ENCODE measurements at regions not wholly inside any gene's neighbourhood (a gene's known extent, or its start where the extent isn't known, plus 50 kb on each side); places are given as distances from the start of the nearest gene placed in this dataset.

DNA sequence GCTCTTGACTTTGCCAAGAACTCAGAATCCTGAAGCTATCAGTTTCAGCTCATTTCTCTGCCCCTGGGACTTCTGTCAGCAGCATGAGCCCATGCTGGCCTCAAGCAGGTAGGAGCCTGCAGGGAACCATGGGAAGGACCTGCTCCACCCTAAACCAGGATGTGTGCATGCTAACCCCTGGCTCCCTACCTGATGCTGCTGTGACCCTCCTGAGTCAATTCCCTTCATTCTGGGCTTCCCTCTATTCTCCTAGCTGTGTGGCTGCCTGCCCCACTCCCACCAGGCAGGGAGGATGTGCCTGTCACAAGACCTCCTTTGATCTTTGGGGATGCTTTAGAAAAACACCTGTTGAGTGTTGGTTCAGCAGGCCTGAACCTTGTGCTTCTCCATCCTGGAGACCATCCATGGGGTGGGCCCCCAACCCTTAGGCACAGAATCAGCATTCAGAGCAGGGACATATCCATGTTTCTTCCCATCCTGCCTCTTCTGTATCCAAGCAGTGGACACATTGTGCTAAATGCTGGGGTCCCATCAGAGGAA lies 117.1 kb upstream of the CCL21 start:
- H3K9me3 Mint-ChIP-seq, result no peaks in the 10 kb centered on the region
- no peak overlapping the region for H3K27ac Mint-ChIP-seq
- H3K36me3 Mint-ChIP-seq (ENCODE audit: low read depth), result no peaks in the 10 kb centered on the region
- H3K4me1 Mint-ChIP-seq (ENCODE audit: low read depth), result no peaks in the 10 kb centered on the region
- H3K27me3 Mint-ChIP-seq (ENCODE audit: low read depth), result no peaks in the 10 kb centered on the region
- no peak overlapping the region for H3K4me3 Mint-ChIP-seq

DNA sequence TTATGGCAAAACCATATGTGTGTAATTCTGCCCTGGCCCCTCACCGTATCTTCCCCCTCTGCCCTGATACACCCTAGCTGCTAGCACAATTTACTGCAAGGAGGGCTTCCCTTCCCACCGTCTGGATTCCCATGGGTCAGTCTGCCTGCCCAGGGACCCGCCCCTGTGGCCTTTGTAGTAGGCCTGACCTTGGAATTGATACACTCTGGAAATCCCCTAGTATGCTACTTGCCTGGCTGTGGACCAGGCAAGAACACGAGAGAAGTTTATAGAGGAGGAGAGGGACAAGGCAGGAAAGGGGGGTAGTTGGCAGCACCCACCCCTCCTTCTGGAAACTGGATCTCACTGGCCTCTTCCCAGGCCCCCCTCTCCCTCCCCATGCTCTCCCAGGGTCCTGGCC lies 115.8 kb upstream of the CCL21 start:
- no peaks in the 10 kb centered on the region for H3K4me1 Mint-ChIP-seq (ENCODE audit: low read depth)
- H3K27me3 Mint-ChIP-seq (ENCODE audit: low read depth), result peaks cover 4% of the 10 kb centered on the region
- no peak overlapping the region for H3K4me3 Mint-ChIP-seq
- no peaks in the 10 kb centered on the region for H3K36me3 Mint-ChIP-seq (ENCODE audit: low read depth)
- H3K27ac Mint-ChIP-seq, result no peak overlapping the region
- H3K9me3 Mint-ChIP-seq, result peaks cover under 1% of the 10 kb centered on the region

DNA sequence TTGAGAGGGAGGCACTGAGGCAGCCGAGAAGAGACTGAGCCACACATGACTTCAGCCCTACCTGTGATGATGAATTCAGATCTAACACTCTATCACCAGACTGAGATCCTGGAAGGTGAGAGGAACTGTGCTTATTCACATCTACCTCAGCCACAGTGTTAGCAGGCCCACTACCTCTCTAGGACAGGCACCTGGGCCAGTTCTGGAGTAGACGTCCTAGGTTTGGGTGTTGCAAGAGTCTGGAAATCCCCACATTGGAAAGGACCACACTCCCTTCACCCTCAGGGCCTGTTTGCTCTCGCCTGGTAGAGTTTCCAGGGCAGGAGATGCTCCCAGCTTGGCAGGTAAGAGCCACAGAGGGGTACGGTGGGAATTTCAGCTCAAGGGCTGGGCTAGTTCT lies 113.8 kb upstream of the CCL21 start:
- Mint-ChIP-seq H3K27ac (no peak overlapping the region), H3K4me1 (ENCODE audit: low read depth) (no peaks in the 10 kb centered on the region), H3K4me3 (no peak overlapping the region), H3K9me3 (peaks cover 6% of the 10 kb centered on the region), H3K36me3 (ENCODE audit: low read depth) (no peaks in the 10 kb centered on the region), H3K27me3 (ENCODE audit: low read depth) (peaks cover 12% of the 10 kb centered on the region)

DNA sequence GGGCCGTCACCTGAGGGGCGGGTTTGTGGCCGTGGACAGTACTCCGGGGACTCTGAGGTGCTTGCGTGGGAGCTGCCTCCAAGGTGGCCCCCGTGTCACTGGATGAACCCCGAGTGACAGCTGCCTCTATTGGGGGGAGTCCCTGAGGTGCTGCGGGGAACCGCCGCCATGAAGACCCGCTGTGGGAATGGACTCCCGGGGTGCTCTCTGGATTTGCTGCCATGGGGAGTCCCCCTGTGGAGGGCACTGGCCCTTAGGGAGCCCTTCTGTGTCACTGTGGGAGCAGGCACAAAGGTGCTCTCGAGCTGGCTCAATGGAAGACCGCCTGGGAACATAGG lies 100.2 kb upstream of the CCL21 start:
- Mint-ChIP-seq H3K27ac (no peak overlapping the region), H3K27me3 (ENCODE audit: low read depth) (peaks cover 51% of the 10 kb centered on the region), H3K4me3 (no peak overlapping the region), H3K9me3 (peaks cover 13% of the 10 kb centered on the region), H3K4me1 (ENCODE audit: low read depth) (peaks cover 2% of the 10 kb centered on the region), H3K36me3 (ENCODE audit: low read depth) (no peaks in the 10 kb centered on the region)

DNA sequence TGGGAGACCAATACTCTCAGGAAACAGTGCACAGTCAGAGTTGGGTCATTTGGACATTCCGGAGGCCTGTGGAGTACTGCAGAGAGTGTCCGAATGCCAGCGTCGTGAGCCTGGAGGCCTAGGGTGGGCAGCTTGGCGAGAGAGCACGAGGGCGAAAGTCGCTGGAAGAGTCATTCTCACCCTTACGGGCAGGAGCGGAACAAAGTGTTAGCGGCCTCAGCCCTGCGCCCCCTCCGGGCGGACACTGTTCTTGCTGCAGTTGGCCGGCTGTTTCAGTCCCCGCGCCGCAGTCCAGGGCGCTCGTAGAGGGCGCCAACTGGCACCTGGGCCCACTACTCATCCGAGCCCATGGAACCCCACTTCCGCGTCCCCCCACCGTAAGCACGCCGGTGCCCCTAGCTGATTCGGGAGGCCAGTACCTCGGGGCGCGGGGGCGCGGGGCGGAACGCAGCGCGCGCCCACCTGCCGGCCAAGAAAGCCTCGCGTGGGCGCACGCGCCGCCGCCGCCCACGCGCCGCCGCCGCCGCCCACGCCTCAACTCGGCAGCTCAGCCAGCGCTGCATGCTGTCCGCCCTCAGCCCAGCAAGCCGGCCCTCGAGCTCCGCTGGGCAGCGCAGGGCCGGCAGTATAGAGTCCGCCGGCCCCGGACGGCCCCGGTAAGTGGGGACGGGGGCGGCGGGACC lies 99.7 kb upstream of the CCL21 start:
- Mint-ChIP-seq H3K4me3 (no peak overlapping the region), H3K27me3 (ENCODE audit: low read depth) (peaks cover 51% of the 10 kb centered on the region)

DNA sequence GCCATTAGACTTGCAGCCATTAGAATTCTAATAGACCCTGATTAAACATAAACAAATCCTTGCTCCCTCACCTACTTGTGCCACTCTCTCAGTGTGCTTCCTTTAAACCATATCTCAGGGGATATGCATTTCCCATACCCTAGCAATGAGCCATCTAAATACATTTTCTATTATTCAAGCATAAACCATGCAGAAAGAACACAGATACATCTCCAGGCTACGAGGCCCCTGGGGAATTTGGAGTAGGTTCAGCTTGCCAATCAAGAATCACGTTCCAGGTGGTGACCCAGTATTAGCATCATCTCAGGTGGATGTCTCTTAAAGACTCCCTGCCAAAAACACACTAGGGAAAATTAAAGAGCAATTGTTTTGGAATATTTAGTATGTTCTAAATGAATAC lies 93.0 kb upstream of the CCL21 start:
- Mint-ChIP-seq H3K27me3 (ENCODE audit: low read depth) (peaks cover 18% of the 10 kb centered on the region), H3K27ac (no peak overlapping the region), H3K9me3 (peaks cover 10% of the 10 kb centered on the region), H3K36me3 (ENCODE audit: low read depth) (no peaks in the 10 kb centered on the region), H3K4me3 (no peak overlapping the region), H3K4me1 (ENCODE audit: low read depth) (no peaks in the 10 kb centered on the region)

More for the DNA sequence above, 99.7 kb upstream of the CCL21 start:
- Mint-ChIP-seq H3K36me3 (ENCODE audit: low read depth) (no peaks in the 10 kb centered on the region), H3K9me3 (peaks cover 18% of the 10 kb centered on the region), H3K27ac (no peak overlapping the region), H3K4me1 (ENCODE audit: low read depth) (peaks cover 2% of the 10 kb centered on the region)

DNA sequence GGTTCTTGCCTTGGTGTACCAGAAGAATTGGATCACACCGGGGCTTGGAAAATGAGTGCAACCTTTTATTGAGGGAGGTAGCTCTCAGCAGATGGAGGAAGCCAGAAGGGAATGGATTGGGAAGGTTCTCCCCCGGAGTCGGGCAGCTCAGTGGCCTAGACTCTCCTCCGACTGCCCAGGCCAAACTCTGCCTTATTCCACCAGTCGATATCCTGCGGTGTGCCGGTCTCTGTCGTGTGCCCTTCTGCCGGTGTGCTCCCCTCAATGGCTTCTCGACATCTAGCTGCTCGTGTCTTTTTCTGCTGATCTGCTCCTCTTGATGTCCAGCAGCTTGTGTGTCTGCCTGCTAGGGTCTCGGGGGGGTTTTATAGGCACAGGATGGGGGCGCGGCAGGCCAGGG lies 87.4 kb upstream of the CCL21 start:
- H3K4me1 Mint-ChIP-seq (ENCODE audit: low read depth), result no peaks in the 10 kb centered on the region
- H3K4me3 Mint-ChIP-seq, result no peak overlapping the region

DNA sequence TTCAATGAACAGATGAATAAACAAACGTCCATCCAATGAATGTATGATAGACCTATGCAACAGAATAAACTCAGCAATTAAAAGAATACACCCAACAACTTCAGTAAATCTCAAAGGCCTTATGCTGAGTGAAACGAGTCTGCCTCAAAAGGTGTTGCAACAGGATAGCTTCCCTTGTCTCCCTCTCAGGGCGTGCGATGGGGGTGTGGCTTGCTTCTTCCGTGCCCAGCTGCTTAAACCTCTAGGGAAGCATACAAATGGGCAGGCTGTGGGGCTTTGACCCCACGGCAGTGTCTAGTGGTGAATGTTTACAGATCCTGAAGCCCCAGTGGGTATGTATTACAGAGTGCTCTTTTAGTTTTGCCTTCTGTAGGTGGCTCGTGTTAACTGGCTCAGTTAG lies 87.0 kb upstream of the CCL21 start:
- H3K36me3 Mint-ChIP-seq (ENCODE audit: low read depth), result no peaks in the 10 kb centered on the region
- no peaks in the 10 kb centered on the region for H3K4me1 Mint-ChIP-seq (ENCODE audit: low read depth)
- H3K9me3 Mint-ChIP-seq, result no peaks in the 10 kb centered on the region
- H3K27me3 Mint-ChIP-seq (ENCODE audit: low read depth), result peaks cover 27% of the 10 kb centered on the region
- no peak overlapping the region for H3K27ac Mint-ChIP-seq
- H3K4me3 Mint-ChIP-seq, result no peak overlapping the region

More for the DNA sequence above, 87.4 kb upstream of the CCL21 start:
- Mint-ChIP-seq H3K27ac (no peak overlapping the region), H3K9me3 (no peaks in the 10 kb centered on the region), H3K27me3 (ENCODE audit: low read depth) (peaks cover 27% of the 10 kb centered on the region), H3K36me3 (ENCODE audit: low read depth) (no peaks in the 10 kb centered on the region)

DNA sequence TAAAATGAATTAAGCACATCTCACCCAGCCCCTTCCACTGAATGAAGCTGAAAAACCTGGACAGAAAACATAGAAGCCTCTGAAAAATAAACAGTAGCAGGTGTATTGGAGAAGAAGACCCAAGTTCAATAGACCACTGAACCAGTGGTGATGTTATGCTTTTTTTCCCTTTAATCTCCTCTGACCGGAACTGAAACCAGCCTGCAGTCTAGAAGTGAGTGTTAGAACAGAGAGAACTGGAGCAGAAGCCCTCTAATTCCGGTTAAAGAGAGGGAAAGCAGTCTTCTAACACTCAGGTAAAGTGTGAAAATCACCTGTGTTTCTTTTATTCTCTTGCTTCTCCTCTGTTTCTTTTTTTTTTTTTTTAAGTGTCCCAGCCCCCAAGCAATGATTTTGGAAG lies 83.5 kb upstream of the CCL21 start:
- Mint-ChIP-seq H3K9me3 (no peaks in the 10 kb centered on the region), H3K4me3 (no peak overlapping the region), H3K27me3 (ENCODE audit: low read depth) (peaks cover 28% of the 10 kb centered on the region), H3K36me3 (ENCODE audit: low read depth) (no peaks in the 10 kb centered on the region), H3K4me1 (ENCODE audit: low read depth) (no peaks in the 10 kb centered on the region), H3K27ac (no peak overlapping the region)

DNA sequence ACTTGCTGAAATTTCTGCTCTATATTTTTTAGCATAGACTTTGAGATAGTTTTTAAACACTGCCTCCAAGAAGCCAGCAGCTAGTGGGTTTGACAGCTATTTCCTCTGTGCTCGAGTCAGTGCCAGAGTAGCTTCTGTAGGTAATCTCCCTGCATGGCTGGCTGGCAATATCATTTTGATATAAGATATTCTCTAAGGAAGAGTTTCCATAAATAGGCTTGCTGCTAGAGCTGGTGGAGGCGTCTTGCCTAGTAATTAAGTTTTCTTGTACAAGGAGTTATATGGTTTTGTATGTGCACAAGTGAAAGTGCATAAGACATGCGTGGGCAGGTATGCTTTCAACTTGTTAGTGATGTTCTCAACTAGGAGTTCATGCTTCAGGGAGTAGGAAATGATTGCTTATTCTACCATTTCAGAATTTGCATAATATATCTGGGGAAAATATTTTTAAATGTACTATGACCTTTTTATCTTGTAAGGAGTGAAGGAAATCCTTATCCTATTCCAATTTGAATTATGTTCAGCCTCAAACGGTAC lies 74.1 kb upstream of the CCL21 start:
- Mint-ChIP-seq H3K4me3 (no peak overlapping the region), H3K36me3 (ENCODE audit: low read depth) (no peaks in the 10 kb centered on the region), H3K9me3 (no peaks in the 10 kb centered on the region), H3K27me3 (ENCODE audit: low read depth) (peaks cover 4% of the 10 kb centered on the region), H3K27ac (no peak overlapping the region), H3K4me1 (ENCODE audit: low read depth) (no peaks in the 10 kb centered on the region)

DNA sequence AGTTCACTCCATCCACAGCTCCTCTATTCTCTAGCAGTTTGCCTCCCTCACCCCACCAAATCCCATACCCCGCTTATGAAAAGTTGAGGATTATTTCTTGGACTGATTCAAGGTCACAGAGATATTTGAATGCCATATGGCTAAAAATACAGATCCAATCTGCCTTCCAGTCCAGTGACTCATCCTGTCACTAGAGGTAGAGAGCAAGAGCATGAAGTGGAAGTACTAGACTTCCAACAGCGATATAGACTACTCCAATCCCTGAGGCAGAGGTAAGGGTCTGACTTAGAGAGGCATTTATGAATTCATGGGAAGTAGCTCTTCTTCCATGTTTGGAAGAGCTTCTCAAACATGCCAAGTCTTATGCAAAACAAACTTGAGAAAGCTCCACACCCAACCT lies 72.4 kb upstream of the CCL21 start:
- H3K27me3 Mint-ChIP-seq (ENCODE audit: low read depth), result peaks cover 11% of the 10 kb centered on the region
- no peaks in the 10 kb centered on the region for H3K4me1 Mint-ChIP-seq (ENCODE audit: low read depth)
- H3K4me3 Mint-ChIP-seq, result no peak overlapping the region
- H3K27ac Mint-ChIP-seq, result no peak overlapping the region
- H3K9me3 Mint-ChIP-seq, result no peaks in the 10 kb centered on the region
- no peaks in the 10 kb centered on the region for H3K36me3 Mint-ChIP-seq (ENCODE audit: low read depth)

DNA sequence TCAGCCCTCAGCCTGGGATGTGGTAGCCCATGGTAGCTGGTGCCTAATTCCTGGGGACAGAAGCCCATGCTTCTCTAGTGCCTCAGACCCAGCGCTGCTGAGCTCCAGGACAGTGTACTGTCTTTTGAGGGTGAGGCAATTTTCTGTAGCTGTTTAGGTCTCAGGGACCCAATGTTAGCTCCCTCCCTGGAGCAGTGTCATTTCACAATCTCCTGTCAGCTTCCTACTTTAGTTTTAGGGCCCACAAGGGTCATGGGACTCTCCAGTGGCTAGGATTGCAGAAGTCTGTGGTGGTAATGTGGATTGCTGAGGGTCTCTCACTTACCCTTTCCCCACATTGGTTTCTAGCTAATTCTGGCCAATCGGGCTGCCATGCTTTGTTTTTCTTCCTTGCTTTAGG lies 67.7 kb upstream of the CCL21 start:
- no peak overlapping the region for H3K4me3 Mint-ChIP-seq
- H3K36me3 Mint-ChIP-seq (ENCODE audit: low read depth), result no peaks in the 10 kb centered on the region
- H3K9me3 Mint-ChIP-seq, result no peaks in the 10 kb centered on the region
- no peaks in the 10 kb centered on the region for H3K4me1 Mint-ChIP-seq (ENCODE audit: low read depth)
- H3K27me3 Mint-ChIP-seq (ENCODE audit: low read depth), result peaks cover 14% of the 10 kb centered on the region
- no peak overlapping the region for H3K27ac Mint-ChIP-seq

DNA sequence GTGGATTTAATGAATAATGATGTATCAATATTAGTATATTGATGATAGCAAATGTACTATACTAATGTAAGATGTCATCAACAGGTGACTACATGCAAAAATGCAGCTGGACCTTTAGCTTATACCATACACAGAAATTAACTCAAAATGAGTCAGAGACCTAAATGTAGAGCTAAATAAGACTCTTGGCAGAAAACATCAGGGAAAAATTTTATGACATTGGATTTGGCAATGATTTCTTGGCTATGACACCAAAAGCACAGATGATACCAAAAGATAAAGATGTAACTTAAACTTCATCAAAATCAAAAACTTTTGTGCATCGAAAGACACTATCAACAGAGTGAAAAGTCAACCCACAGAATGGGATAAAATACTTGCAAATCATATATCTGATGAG lies 64.0 kb upstream of the CCL21 start:
- Mint-ChIP-seq H3K4me3 (no peak overlapping the region), H3K9me3 (no peaks in the 10 kb centered on the region), H3K27ac (no peak overlapping the region), H3K4me1 (ENCODE audit: low read depth) (no peaks in the 10 kb centered on the region), H3K36me3 (ENCODE audit: low read depth) (no peaks in the 10 kb centered on the region), H3K27me3 (ENCODE audit: low read depth) (peaks cover 10% of the 10 kb centered on the region)

DNA sequence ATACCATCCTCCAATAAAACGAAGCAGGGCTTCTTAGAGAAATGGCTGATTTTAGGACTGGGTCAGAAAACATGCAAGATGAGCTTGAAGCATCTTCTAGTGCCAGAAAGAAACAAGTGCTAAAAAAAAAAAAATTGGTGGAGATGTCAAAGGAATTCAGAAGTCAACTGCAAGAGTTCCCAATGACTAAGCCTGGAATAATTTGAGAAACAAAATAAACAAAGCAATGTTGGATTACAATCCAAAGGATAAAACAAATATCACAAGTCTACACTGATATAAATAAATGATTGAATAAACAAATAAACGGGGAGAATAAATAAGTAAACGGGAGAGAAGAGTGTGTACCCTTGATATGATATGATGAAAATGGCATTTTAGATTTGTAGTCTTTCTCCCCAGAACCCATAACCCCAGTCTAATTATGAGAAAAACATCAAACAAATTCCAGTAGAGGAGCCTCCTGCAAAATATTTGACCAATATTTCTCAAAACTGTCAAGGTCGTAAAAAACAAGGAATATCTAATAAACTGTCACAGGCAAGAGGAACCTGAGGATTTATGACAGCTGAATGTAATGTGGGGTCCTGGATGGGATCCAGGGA lies 63.5 kb upstream of the CCL21 start:
- no peaks in the 10 kb centered on the region for H3K36me3 Mint-ChIP-seq (ENCODE audit: low read depth)
- peaks cover 4% of the 10 kb centered on the region for H3K27me3 Mint-ChIP-seq (ENCODE audit: low read depth)
- H3K27ac Mint-ChIP-seq, result no peak overlapping the region
- peaks cover 2% of the 10 kb centered on the region for H3K4me1 Mint-ChIP-seq (ENCODE audit: low read depth)
- H3K9me3 Mint-ChIP-seq, result no peaks in the 10 kb centered on the region
- no peak overlapping the region for H3K4me3 Mint-ChIP-seq

DNA sequence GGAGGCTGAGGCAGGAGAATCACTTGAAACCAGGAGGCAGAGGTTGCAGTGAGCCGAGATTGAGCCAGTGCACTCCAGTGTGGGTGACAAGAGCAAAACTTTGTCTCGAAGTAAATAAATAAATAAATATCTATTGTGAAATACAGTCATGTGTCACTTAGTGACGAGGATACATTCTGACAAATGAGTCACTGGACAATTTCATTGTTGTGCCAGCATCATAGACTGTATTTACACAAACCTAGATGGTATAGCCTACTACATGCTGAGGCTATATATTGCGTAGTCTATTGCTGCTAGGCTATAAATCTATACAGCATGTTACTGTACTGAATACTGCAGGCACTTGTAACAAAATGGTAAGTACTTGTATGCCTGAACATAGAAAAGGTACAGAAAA lies 61.1 kb upstream of the CCL21 start:
- Mint-ChIP-seq H3K36me3 (ENCODE audit: low read depth) (no peaks in the 10 kb centered on the region), H3K9me3 (no peaks in the 10 kb centered on the region), H3K4me1 (ENCODE audit: low read depth) (peaks cover 2% of the 10 kb centered on the region), H3K4me3 (no peak overlapping the region), H3K27ac (no peak overlapping the region), H3K27me3 (ENCODE audit: low read depth) (peaks cover 3% of the 10 kb centered on the region)
